Pons (tissue), 1 donor: ENCODE measurements at regions not wholly inside any gene's neighbourhood (a gene's known extent, or its start where the extent isn't known, plus 50 kb on each side); places are given as distances from the start of the nearest gene placed in this dataset.

Source experiments
- DNase-seq: peaks from one replicate; pipeline ENCODE4 v3.0.0-alpha.2; 2016; ENCODE audit warnings: low spot score

DNA sequence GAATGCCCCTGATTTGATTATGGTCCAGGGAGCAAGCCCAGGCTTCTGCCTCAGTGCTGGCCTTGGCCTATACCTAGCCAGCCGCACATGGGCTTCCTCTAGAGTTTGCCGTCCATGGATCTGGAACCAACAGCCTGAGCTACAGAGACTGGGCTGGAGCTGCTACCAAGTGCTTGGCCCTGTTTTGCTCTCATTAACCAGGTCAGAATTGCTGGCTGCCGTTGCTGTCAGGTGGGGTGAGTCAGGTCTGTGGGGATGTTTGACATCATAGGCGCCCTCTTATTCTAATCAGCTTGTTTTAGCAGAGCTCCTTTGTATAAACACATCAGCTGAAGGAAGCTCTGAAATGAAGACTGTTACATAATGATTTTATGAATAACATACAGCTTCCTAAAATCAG, 83.1 kb upstream of the PHACTR2 start:
- no peak for DNase-seq

DNA sequence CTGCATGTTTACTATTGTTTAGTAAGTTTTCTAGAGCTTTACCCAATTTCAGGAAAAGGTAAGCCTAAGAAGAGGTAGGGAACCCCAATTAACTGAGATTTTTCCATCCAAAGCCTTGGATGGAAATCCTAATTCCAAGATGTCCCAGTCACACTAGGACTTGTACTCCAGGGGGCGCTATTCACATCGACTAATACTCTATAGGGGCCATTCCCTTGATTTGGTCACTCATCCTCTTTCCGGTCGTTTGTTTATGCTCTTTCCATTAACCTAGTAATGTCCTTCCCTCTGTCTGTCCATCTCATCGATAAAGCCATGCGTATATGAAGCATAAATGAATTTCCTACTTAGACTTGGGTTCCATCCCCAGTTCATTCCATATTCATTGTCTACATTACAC, 80.8 kb upstream of the FUCA2 start:
- no peak for DNase-seq

DNA sequence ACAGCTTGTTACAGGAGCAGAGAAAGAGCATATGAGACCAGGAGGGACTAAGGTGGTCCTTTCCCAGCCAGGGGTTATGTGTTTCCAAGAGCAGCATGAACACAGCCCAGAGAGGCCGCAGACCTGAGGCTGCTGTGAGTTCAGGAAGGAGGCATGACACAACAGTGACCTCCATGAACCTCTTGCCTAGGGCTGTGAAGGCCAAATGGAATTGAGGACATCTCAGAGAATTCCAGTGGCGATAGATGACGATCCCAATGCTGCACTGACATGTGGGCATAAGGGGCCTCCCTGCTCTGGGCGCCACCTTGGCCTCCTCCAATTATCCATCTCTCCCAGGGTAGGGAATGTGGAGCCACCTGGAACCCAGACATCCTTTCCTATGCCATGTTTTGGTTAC, 79.9 kb upstream of the FUCA2 start:
- no peak for DNase-seq

DNA sequence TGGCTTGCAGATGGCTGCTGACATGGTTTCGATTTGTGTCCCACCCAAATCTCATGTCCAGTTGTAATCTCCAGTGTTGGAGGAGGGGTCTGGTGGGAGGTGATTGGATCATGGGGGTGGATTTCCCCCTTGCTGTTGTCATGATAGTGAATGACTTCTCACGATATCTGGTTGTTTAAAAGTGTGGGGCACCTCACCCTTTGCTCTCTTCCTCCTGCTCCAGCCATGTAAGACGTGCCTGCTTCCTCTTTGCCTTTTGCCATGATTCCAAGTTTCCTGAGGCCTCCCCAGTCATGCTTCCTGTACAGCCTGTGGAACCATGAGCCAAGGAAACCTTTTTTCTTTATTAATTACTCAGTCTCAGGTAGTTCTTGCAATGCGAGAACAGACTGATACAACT, 77.6 kb upstream of the FUCA2 start:
- DNase-seq = no peak

DNA sequence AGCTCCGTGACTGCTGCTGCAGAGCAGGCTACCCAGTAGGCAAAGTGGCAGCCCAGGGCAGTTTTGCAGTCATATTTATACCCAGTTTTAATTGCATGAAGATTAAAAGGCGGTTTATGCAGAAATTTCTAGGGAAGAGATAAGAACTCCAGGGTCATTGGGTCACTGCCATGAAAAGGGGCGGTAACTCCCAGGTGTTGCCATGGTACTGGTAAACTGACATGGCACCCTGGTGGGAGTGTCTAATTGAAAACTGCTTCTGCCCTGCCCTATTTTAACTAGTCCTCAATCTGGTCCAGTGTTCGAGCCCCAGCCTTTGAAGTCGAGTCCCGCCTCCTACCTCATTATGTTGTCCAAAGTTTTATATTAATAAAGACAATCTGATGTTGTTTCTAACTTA, 75.0 kb upstream of the FUCA2 start:
- no peak for DNase-seq

DNA sequence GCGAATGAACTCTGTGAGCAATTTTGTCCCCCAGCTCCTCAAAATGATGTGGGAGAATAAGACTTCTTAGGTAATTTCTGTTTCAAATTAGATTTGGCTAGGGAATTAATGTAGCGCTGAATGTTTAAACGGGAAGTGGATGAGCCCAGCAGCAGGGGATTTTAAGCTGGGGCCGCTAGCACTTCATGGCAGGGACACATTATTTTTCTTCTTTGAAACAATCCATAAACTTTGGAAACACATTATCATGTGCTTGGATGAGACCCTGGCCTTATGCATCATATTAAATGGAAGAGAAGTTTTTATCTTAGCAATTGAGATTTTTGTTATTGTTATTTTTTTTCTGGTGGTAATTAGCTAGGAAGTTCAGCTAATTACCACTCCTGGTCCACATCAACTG, 74.2 kb upstream of the FUCA2 start:
- no peak for DNase-seq

DNA sequence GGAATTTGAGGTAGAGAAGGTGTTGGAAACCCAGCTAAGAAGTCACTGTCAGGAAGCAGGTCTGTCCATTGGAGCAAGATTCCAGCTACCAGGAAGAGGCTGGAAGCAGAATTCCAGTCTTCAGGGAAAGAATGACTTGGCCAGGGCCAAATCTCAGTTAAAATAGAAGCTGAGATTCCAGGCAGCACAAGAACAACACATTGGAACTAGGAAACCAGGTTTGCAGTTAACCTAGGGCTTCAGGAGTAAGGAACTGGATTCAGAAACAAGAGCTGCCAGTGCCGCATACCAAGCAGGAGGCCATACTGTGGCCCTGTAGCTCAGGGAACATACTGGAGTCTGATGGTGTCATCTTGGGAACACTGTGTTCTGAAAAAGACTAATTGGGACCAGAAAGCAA, 73.7 kb upstream of the FUCA2 start:
- DNase-seq = no peak

DNA sequence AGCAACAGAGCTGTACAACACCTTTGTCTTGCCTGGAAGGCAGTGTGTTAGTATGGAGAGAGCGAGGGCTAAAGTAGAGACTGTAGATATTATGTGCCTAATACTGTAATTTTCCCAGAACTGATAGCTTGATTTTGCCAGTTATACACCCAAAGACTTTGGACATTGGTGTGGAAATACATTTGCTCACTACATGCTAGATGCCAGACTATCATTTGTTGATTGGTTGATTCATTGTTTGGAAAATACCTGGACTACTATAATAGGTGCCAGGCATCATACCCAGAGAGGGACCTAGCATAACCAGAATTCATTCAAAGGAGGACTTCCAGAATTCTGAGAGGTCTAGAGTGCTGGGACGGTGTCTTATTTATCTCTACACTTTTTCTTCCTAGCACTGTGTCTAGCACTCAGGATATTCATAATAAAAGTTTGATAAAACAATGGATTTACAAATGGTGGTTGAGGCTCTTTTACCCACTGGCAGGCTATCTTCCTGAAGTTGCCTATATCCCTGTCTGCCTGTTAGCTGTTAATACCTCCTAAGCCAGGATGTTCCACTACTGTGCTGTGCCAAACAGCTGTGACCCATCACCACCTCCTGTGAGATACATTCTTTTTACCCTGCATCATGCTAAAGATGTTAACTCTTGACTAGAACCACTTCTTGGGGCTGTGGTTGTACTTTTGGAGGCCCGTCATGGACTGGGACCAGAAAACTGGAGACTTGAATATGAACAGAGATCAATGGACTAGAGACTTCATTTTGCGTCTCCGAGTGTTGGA, 72.2 kb upstream of the FUCA2 start:
- no peak for DNase-seq

DNA sequence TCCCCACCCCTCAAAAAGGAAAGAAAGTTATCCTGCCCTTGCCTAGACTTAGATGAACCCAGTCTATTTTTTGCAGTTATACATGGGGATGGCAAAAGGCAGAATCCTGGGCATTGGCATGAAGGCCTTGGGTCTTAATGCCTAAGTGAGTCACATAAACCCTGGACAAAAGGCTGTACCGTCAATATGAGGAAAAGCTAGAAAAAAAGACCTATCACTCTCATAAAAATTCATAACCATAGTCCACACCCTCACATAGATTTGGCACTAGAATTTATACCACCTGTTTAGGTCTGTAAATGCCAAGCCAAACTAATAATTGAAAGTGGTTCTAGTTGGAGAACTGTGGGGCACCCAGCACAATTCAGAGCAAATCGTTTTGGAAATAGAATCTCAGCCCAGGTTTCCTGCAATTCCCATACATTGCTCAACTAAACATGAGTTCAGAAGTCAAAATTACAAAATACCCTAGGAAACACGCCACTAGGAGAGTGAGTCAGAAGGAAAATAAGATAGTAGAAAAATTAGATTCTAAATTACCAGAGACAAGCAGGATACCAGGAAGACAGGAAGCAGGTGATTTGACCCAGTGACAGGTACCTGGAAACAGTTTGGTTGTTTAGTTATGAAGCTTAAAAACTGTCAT, 70.4 kb upstream of the FUCA2 start:
- no peak for DNase-seq

DNA sequence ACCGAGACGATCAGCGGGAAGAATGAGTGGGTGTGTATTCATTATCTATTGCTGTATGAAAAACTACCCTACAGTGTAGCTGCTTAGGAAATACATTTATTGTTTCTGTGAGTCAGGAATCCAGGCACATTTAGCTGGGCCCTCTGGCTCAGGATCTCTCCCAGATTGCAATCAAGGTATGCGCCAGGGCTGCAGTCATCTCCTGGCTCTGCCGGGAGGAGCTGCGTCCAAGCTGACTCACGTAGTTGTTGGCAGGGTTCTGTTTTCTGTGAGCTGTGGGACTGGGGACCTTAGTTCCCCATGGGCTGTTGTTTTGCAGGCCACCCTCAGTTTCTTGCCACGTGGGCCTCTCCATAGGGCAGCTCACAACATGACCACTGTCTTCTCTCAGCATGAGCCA, 68.2 kb upstream of the FUCA2 start:
- DNase-seq = no peak

DNA sequence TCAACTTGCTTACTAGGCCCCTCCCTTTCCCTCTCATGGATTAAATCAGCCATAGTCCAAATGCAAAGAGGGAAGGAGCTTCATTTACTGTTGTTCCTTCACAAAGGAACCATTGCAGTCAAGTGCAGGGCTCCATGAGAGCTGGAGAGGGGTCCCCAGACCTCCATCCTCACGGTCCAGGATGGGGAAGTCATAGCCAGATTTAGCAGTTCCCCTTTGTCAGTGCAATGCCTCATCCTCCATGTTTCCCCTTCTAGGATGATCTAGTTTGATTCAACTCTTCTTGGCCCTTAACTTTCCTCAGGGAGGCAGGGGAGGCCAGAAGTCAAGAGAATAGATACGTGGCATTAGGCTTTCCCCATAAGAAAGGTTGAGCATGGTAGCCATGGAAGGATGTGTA, 66.5 kb upstream of the FUCA2 start:
- DNase-seq = no peak

DNA sequence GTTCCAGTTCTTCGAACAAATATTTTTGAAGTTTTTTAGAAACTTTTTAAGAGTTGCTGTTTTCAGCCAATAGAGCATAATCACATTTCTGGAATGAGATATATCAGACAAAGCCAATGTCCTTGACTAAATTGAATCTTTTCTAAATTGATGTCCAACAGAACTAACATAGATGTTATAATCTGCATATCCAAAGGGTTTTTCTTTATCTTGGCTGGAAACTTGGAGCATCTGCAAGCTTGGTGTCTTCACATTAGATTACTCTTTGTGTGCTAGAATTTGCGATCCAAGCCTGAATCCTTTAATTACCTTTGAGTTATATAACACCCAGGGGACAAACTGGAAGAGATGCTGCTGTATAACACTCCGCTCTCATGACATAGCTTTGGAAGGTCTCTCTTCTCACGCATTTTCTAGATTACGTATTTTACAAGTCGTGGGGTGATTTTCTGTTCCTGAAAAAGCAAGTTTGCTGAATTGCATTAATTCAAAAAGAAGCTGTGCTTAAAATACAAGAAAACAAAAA, 64.4 kb upstream of the FUCA2 start:
- DNase-seq = no peak

DNA sequence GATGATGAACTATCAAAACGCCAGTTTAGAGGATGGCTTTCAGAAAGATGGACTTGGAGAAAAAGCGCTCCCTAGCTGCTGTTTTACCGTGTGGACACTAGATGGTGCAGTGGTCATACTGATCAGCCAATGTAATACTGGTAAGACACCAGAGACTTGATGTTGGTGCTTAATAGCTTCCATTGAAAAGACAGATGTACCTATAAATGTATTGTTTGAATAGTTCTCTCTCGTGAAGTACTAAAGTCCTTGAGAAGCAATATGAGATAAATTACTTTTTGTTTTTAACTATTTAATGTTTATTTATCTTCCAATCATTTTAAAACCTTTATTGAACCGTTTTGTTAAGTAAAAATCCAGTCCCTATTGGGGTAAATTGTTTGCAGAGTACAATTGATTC, 63.9 kb upstream of the FUCA2 start:
- peak; percentile 92 for DNase-seq

DNA sequence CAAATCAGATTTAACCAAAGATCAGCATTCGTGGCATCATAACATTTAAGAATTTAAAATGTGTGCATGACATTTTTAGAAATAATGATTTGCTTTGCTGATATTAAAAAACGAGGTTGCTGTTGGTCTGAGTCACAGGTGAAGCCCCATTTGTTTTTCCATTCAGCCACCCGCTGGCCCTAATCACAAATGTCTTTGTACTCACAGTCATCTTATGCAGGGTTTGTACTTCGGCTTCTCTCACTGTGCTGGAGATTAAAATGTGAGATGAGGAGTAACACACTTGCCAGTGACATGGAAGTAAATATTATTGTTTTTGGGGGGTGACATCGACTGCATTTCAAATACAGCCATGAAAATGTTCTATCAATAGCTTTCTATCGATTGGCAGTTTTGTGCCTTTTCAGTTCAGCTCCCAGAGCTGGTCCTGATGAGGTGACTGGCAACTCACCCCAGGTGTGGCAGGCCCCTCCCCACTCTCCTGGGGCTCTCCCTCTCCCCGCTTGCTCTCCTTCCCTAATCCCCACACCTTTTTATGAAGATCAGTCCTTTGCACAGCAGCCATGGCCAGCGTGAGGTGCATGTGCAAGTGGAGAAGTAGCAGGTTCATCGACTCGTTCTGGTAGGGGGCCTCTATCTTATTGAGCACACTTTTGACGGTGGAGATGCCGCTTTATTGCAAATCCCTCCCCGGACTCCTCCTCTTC, 58.8 kb upstream of the FUCA2 start:
- DNase-seq = no peak

DNA sequence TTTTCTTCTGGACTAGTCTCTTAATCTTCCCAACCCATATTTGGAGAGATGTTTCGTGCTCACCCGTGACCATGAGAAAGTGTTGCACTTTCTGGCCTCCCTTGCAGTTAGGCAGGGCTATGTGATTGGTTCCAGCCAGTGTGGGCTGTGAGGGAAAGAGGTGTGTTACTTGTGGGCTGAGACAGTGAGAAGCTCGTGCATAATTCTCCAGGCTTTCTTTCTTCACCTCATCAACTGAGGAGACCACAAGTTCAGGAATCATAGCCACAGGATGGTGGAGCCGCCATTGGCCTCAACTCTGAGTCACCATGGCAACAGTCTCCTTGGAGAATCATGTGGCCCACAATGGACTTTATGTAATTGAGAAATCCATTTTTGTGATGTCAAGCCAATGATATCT, 57.5 kb upstream of the FUCA2 start:
- no peak for DNase-seq

DNA sequence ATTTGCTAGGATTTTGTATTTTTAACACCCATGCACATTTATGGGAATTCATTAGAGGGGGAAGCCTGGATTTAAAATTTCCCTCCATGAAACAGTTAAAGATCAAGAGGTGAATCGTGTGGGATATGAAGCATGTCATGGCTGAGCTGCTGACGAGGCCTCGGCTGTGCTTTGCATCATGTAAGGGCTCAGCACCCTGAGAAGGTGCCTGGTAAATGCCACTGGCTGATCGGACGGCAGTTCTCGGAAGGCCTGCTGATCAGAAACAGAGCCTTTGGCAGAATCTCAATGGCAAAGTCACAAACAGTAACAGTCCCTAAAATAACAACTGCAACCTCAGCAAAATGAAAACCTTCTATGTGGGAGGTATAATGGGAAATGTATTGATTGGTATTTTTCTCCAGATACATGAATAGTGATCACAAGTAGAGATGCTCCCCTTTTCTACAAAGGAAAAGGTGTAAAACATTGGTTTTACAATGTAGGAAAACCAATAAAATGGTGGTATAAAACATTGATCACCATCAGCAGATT, 53.0 kb upstream of the FUCA2 start:
- no peak for DNase-seq

DNA sequence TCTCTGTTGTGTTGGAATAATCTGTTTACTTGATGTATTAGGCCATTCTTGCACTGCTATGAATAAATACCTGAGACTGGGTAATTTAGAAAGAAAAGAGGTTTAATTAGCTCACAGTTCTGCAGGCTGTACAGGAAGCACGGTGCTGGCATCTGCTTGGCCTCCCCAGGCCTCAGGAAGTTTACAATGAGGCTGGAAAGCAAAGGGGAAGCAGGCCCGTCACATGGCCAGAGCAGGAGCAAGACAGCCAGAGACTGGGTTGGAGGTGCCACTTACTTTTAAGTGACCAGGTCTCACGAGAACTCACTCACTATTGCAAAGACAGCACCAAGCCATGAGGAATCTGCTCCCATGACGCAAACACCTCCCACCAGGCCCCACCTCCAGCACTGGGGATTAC, 50.6 kb upstream of the FUCA2 start:
- no peak for DNase-seq
